ENCODE measurements at regions not wholly inside any gene's neighbourhood (a gene's known extent, or its start where the extent isn't known, plus 50 kb on each side); places are given as distances from the start of the nearest gene placed in this dataset.
"Not testable (repeated sequence)": the region's sequence is repeated elsewhere in the genome, so short reads cannot be mapped to it uniquely, and the experiment has no call there.

- DNase-seq = not testable (repeated sequence)
These were observed 183.7 kb downstream of the COPRS start for GRCh38 chr17:31675392-31675791.

GRCh38 chr17:31674717-31675349 lies 184.2 kb downstream of the COPRS start:
- DNase-seq = no peak

GRCh38 chr17:31674305-31674704 lies 184.7 kb downstream of the COPRS start:
- DNase-seq = no peak

GRCh38 chr17:31673076-31673475 lies 186.0 kb downstream of the COPRS start:
- no peak for DNase-seq

- no peak for DNase-seq
These were observed 186.8 kb downstream of the COPRS start for GRCh38 chr17:31672161-31672819.

- DNase-seq = no peak
These were observed 195.5 kb downstream of the COPRS start for GRCh38 chr17:31663576-31663975.

GRCh38 chr17:31660684-31661083 lies 198.4 kb downstream of the COPRS start:
- DNase-seq = no peak

GRCh38 chr17:31657876-31658275 lies 201.2 kb downstream of the COPRS start:
- DNase-seq = no peak

- DNase-seq = peak in 1 of 2 experiments; percentile 10
These were observed 204.1 kb downstream of the COPRS start for GRCh38 chr17:31654936-31655335.

- DNase-seq = no peak
These were observed 205.4 kb downstream of the COPRS start for GRCh38 chr17:31653691-31654090.

GRCh38 chr17:31650756-31651520 lies 208.1 kb downstream of the COPRS start:
- no peak for DNase-seq

GRCh38 chr17:31649302-31649701 lies 209.7 kb downstream of the COPRS start:
- no peak for DNase-seq

GRCh38 chr17:31647661-31648060 lies 211.4 kb downstream of the COPRS start:
- DNase-seq = no peak

- DNase-seq = no peak
These were observed 212.4 kb downstream of the COPRS start for GRCh38 chr17:31646642-31647041.

GRCh38 chr17:31645351-31645750 lies 213.7 kb downstream of the COPRS start:
- no peak for DNase-seq

GRCh38 chr17:31631766-31632165 lies 227.3 kb downstream of the COPRS start:
- DNase-seq = no peak

GRCh38 chr17:31630866-31631265 lies 228.2 kb downstream of the COPRS start:
- DNase-seq = not testable (repeated sequence)

GRCh38 chr17:31629696-31630470 lies 229.2 kb downstream of the COPRS start:
- DNase-seq = no peak

GRCh38 chr17:31627960-31628359 lies 231.1 kb downstream of the COPRS start:
- no peak for DNase-seq

- no peak for DNase-seq
These were observed 232.5 kb downstream of the RAB11FIP4 start for GRCh38 chr17:31623990-31624389.

- no peak for DNase-seq
These were observed 231.0 kb downstream of the RAB11FIP4 start for GRCh38 chr17:31622500-31622899.

- DNase-seq = no peak
These were observed 230.1 kb downstream of the RAB11FIP4 start for GRCh38 chr17:31621566-31621965.

- not testable (repeated sequence) for DNase-seq
These were observed 219.6 kb downstream of the RAB11FIP4 start for GRCh38 chr17:31611053-31611452.
